ENCODE measurements at regions not wholly inside any gene's neighbourhood (a gene's known extent, or its start where the extent isn't known, plus 50 kb on each side); places are given as distances from the start of the nearest gene placed in this dataset.

- intact Hi-C loops (cut with DNase I; ENCODE audit: low total_unique reads): no loop called here
- no peak overlapping the region for H3K4me3 ChIP-seq
- 66 to 84% (median 77%) methylated on average over 1 of the region's 1 CpG for WGBS, 5 donors
- H3K9me3 ChIP-seq: peaks cover 0 to under 1% (median 0%) of the 10 kb centered on the region in 4 donors
- H3K27me3 ChIP-seq: no peaks in the 10 kb centered on the region
- TF ChIP-seq POLR2AphosphoS5 (IDR thresholded peaks at IDR 0.05) (no peak), POLR2A (IDR thresholded peaks at IDR 0.05) (no peak), CTCF (IDR thresholded peaks at IDR 0.05) (no peak), EP300 (IDR thresholded peaks at IDR 0.05) (no peak)
- DNase-seq: no peak
- H3K36me3 ChIP-seq: no peaks in the 10 kb centered on the region
- H3K27ac ChIP-seq: no peak overlapping the region
- H3K4me1 ChIP-seq: no peaks in the 10 kb centered on the region
Observed at GRCh38 chrX:117680286-117680685, 436.3 kb downstream of the KLHL13 start.

- DNase-seq: no peak
- Histone ChIP-seq H3K9me3 (no peaks in the 10 kb centered on the region), H3K27me3 (no peaks in the 10 kb centered on the region), H3K27ac (no peak overlapping the region), H3K36me3 (no peaks in the 10 kb centered on the region), H3K4me1 (no peaks in the 10 kb centered on the region), H3K4me3 (no peak overlapping the region)
- intact Hi-C loops (cut with DNase I; ENCODE audit: low total_unique reads): no loop called here
- TF ChIP-seq EP300 (IDR thresholded peaks at IDR 0.05) (no peak), POLR2AphosphoS5 (IDR thresholded peaks at IDR 0.05) (no peak), CTCF (IDR thresholded peaks at IDR 0.05) (no peak), POLR2A (IDR thresholded peaks at IDR 0.05) (no peak)
Observed at GRCh38 chrX:117653396-117653795, 463.2 kb downstream of the KLHL13 start.

- intact Hi-C loops (cut with DNase I; ENCODE audit: low total_unique reads): no loop called here
- WGBS, 5 donors: 33 to 71% (median 55%) methylated on average over 1 of the region's 1 CpG
Observed at GRCh38 chrX:117645639-117646038, 471.0 kb downstream of the KLHL13 start.

GRCh38 chrX:117641913-117642656 lies 474.5 kb downstream of the KLHL13 start:
- no peak for DNase-seq
- H3K27me3 ChIP-seq: no peaks in the 10 kb centered on the region
- H3K27ac ChIP-seq: no peak overlapping the region
- no peaks in the 10 kb centered on the region for H3K4me1 ChIP-seq
- no peaks in the 10 kb centered on the region for H3K36me3 ChIP-seq
- 63 to 85% (median 72%) methylated on average over 6 of the region's 6 CpGs for WGBS, 5 donors
- no peak overlapping the region for H3K4me3 ChIP-seq
- H3K9me3 ChIP-seq: no peaks in the 10 kb centered on the region
- no peak for TF ChIP-seq POLR2AphosphoS5 (IDR thresholded peaks at IDR 0.05)
- TF ChIP-seq EP300 (IDR thresholded peaks at IDR 0.05): no peak
- no peak for TF ChIP-seq CTCF (IDR thresholded peaks at IDR 0.05)
- no peak for TF ChIP-seq POLR2A (IDR thresholded peaks at IDR 0.05)
- intact Hi-C loops (cut with DNase I; ENCODE audit: low total_unique reads): no loop called here

More at GRCh38 chrX:117645639-117646038, 471.0 kb downstream of the KLHL13 start:
- TF ChIP-seq POLR2AphosphoS5 (IDR thresholded peaks at IDR 0.05): no peak
- no peak for TF ChIP-seq POLR2A (IDR thresholded peaks at IDR 0.05)
- TF ChIP-seq EP300 (IDR thresholded peaks at IDR 0.05): no peak
- no peak for TF ChIP-seq CTCF (IDR thresholded peaks at IDR 0.05)
- H3K4me1 ChIP-seq: no peaks in the 10 kb centered on the region
- H3K36me3 ChIP-seq: no peaks in the 10 kb centered on the region
- H3K4me3 ChIP-seq: no peak overlapping the region
- no peak overlapping the region for H3K27ac ChIP-seq
- no peaks in the 10 kb centered on the region for H3K9me3 ChIP-seq
- H3K27me3 ChIP-seq: no peaks in the 10 kb centered on the region
- DNase-seq: no peak

Measured in stomach (tissue), 8 donors.